Effector memory CD4-positive, alpha-beta T cell (primary cell): ENCODE measurements at regions not wholly inside any gene's neighbourhood (a gene's known extent, or its start where the extent isn't known, plus 50 kb on each side); places are given as distances from the start of the nearest gene placed in this dataset.
"Not testable (repeated sequence)": the region's sequence is repeated elsewhere in the genome, so short reads cannot be mapped to it uniquely, and the experiment has no call there.

Experiments used
- DNase-seq, 3 donors: peaks; one replicate each; pipeline ENCODE4 v3.0.0-alpha.2; 2020
- H3K27ac ChIP-seq: 2 replicates; pipeline ENCODE4 v1.7.0; 2013; ENCODE audit warnings: mild to moderate bottlenecking, low read length, moderate library complexity; ENCODE audit not compliant: insufficient read depth, poor library complexity, severe bottlenecking
- H3K27me3 ChIP-seq: replicated peaks from 2 replicates; pipeline ENCODE4 v1.7.0; 2013; ENCODE audit warnings: mild to moderate bottlenecking, low read length; ENCODE audit not compliant: insufficient read depth, control insufficient read depth, poor library complexity, severe bottlenecking
- H3K36me3 ChIP-seq: 2 replicates; pipeline ENCODE4 v1.7.0; 2013; ENCODE audit warnings: mild to moderate bottlenecking, low read length, moderate library complexity; ENCODE audit not compliant: control insufficient read depth, insufficient read depth
- H3K4me1 ChIP-seq: 2 replicates; pipeline ENCODE4 v1.7.0; 2013; ENCODE audit warnings: low read length, mild to moderate bottlenecking; ENCODE audit not compliant: control insufficient read depth, insufficient read depth, poor library complexity, severe bottlenecking
- H3K4me3 ChIP-seq: 2 replicates; pipeline ENCODE4 v1.7.0; 2013; ENCODE audit warnings: low read length, low read depth, mild to moderate bottlenecking; ENCODE audit not compliant: insufficient read depth, poor library complexity, severe bottlenecking
- H3K9me3 ChIP-seq: 2 replicates; pipeline ENCODE4 v1.7.0; 2013; ENCODE audit warnings: mild to moderate bottlenecking, low read length, moderate library complexity; ENCODE audit not compliant: control insufficient read depth

DNA sequence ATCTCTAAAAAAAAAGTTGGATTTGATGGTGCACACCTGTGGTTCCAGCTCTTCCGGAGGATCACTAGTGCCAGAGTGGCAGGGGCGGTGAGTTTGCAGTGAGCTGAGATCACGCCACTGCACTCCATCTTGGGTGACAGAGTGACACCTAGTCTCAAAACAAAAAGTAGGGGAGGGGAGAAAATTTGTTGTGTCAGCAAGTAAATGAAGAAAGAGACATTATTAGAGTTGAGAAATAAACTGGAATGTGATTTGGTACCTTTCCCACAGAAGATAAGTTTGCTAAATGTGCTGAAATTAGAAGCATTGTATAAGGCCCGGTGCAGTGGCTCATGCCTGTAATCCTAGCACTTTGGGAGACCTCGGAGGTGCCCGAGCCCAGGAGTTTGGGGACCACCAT, 54.0 kb upstream of the PPIAL4F start:
- H3K27me3 ChIP-seq, H3K4me1 ChIP-seq, H3K36me3 ChIP-seq, DNase-seq, H3K4me3 ChIP-seq, H3K9me3 ChIP-seq, H3K27ac ChIP-seq: not testable (repeated sequence)

DNA sequence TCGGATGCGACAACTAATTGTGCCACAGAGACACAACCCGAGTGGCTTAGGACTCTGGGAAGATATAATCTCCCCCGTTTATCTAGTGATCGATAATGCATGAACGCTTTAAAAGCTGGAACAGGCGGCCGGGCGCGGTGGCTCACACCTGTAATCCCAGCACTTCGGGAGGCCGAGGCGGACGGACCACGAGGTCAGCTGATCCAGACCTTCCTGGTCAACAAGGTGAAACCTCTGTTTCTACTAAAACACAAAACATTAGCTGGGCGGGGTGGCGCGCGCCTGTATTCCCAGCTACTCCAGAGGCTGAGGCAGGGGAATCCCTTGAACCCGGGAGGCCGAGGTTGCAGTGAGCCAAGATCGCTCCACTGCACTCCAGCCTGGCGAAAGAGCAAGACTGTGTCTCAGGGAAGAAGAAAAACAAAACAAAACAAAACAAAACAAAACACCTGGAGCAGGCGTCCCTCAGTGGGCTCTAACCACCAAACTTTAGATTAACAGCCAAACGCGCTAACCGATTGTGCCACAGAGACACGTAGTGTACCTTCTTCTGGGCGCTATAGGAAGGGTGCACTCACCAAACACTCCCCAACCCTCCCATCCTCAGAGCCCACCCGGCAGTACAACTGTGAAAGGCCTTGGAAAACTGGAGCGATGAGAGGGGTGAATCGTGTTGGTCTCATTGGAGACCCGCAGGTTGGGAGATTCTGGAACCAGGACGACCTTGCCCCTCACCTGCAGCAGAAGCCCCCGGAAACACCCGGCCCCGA, 53.3 kb upstream of the PPIAL4F start:
- not testable (repeated sequence) for H3K4me3 ChIP-seq, H3K27me3 ChIP-seq, H3K36me3 ChIP-seq, H3K4me1 ChIP-seq, H3K27ac ChIP-seq, DNase-seq, H3K9me3 ChIP-seq
